ENCODE measurements at regions not wholly inside any gene's neighbourhood (a gene's known extent, or its start where the extent isn't known, plus 50 kb on each side); places are given as distances from the start of the nearest gene placed in this dataset.

DNA sequence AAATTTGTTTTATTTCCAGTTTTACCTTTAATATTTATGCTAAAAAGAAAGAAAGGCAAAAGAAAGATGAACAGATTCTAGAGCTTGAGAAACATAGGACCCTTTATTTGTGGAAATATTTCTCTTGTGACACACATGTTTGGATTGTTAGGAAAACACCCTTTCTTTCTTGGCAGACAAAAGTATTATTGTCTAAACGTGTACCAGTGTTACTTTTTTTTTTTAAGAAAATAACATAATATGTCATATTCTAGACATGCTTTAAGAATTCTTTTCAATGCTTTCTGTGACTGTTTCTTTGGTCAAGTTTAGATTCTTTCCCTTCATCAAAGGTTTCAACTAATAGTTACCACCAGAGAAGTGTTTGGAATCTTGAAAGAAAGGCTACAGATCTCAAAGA is 183.4 kb upstream of the CNR1 start:
- no peak overlapping the region for H3K4me3 ChIP-seq (replicated peaks in 1 of 3; ENCODE audit: insufficient read depth in 1 of 3, low read depth in 2 of 3, low read length in 3 of 3)
- H2AFZ ChIP-seq (ENCODE audit: low read length) = no peak overlapping the region
- H3K9me3 ChIP-seq (ENCODE audit: low read length) = no peaks in the 10 kb centered on the region
- FAIRE-seq (no peak), DNase-seq (ENCODE audit: low spot score) (no peak), ATAC-seq (no peak)
- no peaks in the 10 kb centered on the region for H3K36me3 ChIP-seq (replicated peaks in 1 of 2; ENCODE audit: control insufficient read depth in 1 of 2, insufficient read depth in 2 of 2, low read length in 2 of 2)
- BruUV-seq (replicated peaks) = no TSS peak
- in situ Hi-C loops (cut with HindIII; ENCODE audit: extremely low pct_ligation_motif_present, low pct_unique_long_range_greater_than_20kb) (no loop called here), intact Hi-C loops (cut with micrococcal nuclease; ENCODE audit: unreplicated experiment) (no loop called here)
- CTCF ChIA-PET (ENCODE audit: low intra/inter-chr PET ratio, low total read pairs) = no interaction called here
- H3K9ac ChIP-seq (ENCODE audit: insufficient read depth, low read depth, low read length) = no peak overlapping the region
- H3K4me2 ChIP-seq (ENCODE audit: low read depth, low read length) = no peak overlapping the region
- H3K27me3 ChIP-seq (ENCODE audit: control insufficient read depth in 1 of 2, insufficient read depth in 2 of 2, low read length in 2 of 2) = no peaks in the 10 kb centered on the region
- no peaks in the 10 kb centered on the region for H4K20me1 ChIP-seq (ENCODE audit: insufficient read depth, low read length)
- H3K4me1 ChIP-seq (ENCODE audit: insufficient read depth, low read length) = no peaks in the 10 kb centered on the region
- WGBS (ENCODE audit: low lambda C conversion rate) = 0% methylated on average over 1 of the region's 1 CpG
- POLR2A ChIA-PET = no interaction called here
- H3K27ac ChIP-seq (ENCODE audit: extremely low read length, insufficient read depth, low read length) = no peak overlapping the region
- H3K79me2 ChIP-seq (ENCODE audit: insufficient read depth, low read length) = no peaks in the 10 kb centered on the region
- TF ChIP-seq, protein P1, sequence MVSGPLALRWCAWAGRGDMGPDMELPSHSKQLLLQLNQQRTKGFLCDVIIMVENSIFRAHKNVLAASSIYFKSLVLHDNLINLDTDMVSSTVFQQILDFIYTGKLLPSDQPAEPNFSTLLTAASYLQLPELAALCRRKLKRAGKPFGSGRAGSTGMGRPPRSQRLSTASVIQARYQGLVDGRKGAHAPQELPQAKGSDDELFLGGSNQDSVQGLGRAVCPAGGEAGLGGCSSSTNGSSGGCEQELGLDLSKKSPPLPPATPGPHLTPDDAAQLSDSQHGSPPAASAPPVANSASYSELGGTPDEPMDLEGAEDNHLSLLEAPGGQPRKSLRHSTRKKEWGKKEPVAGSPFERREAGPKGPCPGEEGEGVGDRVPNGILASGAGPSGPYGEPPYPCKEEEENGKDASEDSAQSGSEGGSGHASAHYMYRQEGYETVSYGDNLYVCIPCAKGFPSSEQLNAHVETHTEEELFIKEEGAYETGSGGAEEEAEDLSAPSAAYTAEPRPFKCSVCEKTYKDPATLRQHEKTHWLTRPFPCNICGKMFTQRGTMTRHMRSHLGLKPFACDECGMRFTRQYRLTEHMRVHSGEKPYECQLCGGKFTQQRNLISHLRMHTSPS (CRISPR knock-in tag; IDR thresholded peaks at IDR 0.05; ENCODE audit: low read depth) = no peak
- TF ChIP-seq NPAS2 (CRISPR knock-in tag; IDR thresholded peaks at IDR 0.05; ENCODE audit: borderline replicate concordance) = no peak
- TF ChIP-seq, protein P2, sequence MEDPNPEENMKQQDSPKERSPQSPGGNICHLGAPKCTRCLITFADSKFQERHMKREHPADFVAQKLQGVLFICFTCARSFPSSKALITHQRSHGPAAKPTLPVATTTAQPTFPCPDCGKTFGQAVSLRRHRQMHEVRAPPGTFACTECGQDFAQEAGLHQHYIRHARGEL (CRISPR knock-in tag; IDR thresholded peaks at IDR 0.05) = no peak
- no peak for TF ChIP-seq FOXO1 (CRISPR knock-in tag; IDR thresholded peaks at IDR 0.05)
- TF ChIP-seq, protein P3, sequence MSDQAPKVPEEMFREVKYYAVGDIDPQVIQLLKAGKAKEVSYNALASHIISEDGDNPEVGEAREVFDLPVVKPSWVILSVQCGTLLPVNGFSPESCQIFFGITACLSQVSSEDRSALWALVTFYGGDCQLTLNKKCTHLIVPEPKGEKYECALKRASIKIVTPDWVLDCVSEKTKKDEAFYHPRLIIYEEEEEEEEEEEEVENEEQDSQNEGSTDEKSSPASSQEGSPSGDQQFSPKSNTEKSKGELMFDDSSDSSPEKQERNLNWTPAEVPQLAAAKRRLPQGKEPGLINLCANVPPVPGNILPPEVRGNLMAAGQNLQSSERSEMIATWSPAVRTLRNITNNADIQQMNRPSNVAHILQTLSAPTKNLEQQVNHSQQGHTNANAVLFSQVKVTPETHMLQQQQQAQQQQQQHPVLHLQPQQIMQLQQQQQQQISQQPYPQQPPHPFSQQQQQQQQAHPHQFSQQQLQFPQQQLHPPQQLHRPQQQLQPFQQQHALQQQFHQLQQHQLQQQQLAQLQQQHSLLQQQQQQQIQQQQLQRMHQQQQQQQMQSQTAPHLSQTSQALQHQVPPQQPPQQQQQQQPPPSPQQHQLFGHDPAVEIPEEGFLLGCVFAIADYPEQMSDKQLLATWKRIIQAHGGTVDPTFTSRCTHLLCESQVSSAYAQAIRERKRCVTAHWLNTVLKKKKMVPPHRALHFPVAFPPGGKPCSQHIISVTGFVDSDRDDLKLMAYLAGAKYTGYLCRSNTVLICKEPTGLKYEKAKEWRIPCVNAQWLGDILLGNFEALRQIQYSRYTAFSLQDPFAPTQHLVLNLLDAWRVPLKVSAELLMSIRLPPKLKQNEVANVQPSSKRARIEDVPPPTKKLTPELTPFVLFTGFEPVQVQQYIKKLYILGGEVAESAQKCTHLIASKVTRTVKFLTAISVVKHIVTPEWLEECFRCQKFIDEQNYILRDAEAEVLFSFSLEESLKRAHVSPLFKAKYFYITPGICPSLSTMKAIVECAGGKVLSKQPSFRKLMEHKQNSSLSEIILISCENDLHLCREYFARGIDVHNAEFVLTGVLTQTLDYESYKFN (CRISPR knock-in tag; conservative IDR thresholded peaks at IDR 0.05) = no peak
- no peak for TF ChIP-seq ZC3H13 (CRISPR knock-in tag; IDR thresholded peaks at IDR 0.05)
- TF ChIP-seq, protein P4, sequence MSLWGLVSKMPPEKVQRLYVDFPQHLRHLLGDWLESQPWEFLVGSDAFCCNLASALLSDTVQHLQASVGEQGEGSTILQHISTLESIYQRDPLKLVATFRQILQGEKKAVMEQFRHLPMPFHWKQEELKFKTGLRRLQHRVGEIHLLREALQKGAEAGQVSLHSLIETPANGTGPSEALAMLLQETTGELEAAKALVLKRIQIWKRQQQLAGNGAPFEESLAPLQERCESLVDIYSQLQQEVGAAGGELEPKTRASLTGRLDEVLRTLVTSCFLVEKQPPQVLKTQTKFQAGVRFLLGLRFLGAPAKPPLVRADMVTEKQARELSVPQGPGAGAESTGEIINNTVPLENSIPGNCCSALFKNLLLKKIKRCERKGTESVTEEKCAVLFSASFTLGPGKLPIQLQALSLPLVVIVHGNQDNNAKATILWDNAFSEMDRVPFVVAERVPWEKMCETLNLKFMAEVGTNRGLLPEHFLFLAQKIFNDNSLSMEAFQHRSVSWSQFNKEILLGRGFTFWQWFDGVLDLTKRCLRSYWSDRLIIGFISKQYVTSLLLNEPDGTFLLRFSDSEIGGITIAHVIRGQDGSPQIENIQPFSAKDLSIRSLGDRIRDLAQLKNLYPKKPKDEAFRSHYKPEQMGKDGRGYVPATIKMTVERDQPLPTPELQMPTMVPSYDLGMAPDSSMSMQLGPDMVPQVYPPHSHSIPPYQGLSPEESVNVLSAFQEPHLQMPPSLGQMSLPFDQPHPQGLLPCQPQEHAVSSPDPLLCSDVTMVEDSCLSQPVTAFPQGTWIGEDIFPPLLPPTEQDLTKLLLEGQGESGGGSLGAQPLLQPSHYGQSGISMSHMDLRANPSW (CRISPR knock-in tag; IDR thresholded peaks at IDR 0.05; ENCODE audit: borderline replicate concordance) = no peak
- TF ChIP-seq PTBP1 (IDR thresholded peaks at IDR 0.05; ENCODE audit: low read depth, low read length, poor library complexity, severe bottlenecking) = no peak
- TF ChIP-seq ZNF883 (CRISPR knock-in tag; IDR thresholded peaks at IDR 0.05; ENCODE audit: not compliant biosample characterization) = no peak
- TF ChIP-seq, protein P5, sequence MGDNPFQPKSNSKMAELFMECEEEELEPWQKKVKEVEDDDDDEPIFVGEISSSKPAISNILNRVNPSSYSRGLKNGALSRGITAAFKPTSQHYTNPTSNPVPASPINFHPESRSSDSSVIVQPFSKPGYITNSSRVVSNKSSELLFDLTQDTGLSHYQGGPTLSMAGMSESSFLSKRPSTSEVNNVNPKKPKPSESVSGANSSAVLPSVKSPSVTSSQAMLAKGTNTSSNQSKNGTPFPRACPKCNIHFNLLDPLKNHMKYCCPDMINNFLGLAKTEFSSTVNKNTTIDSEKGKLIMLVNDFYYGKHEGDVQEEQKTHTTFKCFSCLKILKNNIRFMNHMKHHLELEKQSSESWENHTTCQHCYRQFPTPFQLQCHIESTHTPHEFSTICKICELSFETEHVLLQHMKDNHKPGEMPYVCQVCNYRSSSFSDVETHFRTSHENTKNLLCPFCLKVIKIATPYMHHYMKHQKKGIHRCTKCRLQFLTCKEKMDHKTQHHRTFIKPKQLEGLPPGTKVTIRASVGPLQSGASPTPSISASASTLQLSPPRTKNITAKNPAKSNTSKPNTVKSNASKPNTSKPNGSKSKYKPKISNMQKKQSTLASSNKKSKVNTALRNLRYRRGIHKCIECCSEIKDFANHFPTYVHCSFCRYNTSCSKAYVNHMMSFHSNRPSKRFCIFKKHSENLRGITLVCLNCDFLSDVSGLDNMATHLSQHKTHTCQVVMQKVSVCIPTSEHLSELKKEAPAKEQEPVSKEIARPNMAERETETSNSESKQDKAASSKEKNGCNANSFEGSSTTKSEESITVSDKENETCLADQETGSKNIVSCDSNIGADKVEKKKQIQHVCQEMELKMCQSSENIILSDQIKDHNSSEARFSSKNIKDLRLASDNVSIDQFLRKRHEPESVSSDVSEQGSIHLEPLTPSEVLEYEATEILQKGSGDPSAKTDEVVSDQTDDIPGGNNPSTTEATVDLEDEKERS (CRISPR knock-in tag; IDR thresholded peaks at IDR 0.05) = no peak
- TF ChIP-seq, protein P6, sequence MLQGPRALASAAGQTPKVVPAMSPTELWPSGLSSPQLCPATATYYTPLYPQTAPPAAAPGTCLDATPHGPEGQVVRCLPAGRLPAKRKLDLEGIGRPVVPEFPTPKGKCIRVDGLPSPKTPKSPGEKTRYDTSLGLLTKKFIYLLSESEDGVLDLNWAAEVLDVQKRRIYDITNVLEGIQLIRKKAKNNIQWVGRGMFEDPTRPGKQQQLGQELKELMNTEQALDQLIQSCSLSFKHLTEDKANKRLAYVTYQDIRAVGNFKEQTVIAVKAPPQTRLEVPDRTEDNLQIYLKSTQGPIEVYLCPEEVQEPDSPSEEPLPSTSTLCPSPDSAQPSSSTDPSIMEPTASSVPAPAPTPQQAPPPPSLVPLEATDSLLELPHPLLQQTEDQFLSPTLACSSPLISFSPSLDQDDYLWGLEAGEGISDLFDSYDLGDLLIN (CRISPR knock-in tag; IDR thresholded peaks at IDR 0.05; ENCODE audit: borderline replicate concordance) = no peak
